GM15510 (cell line): ENCODE measurements at regions not wholly inside any gene's neighbourhood (a gene's known extent, or its start where the extent isn't known, plus 50 kb on each side); places are given as distances from the start of the nearest gene placed in this dataset.

Experiments used
- POLR2A ChIP-seq: IDR thresholded peaks from 3 replicates; pipeline ENCODE4 v1.6.1; 2011; ENCODE audit warnings: borderline replicate concordance; ENCODE audit not compliant: insufficient read length; ENCODE audit errors: extremely low read depth

- TF ChIP-seq POLR2A: no peak
Measured at GRCh38 chr17:21513012-21513570, 136.9 kb downstream of the KCNJ12 start.

- TF ChIP-seq POLR2A: no peak
Measured at GRCh38 chr17:21517538-21518293, 141.6 kb downstream of the KCNJ12 start.

GRCh38 chr17:21522755-21523336 lies 146.7 kb downstream of the KCNJ12 start:
- no peak for TF ChIP-seq POLR2A

- no peak for TF ChIP-seq POLR2A
Measured at GRCh38 chr17:21523497-21524210, 147.5 kb downstream of the KCNJ12 start.

GRCh38 chr17:21524211-21524591 lies 148.0 kb downstream of the KCNJ12 start:
- TF ChIP-seq POLR2A: no peak

- no peak for TF ChIP-seq POLR2A
Measured at GRCh38 chr17:21525464-21526130, 149.4 kb downstream of the KCNJ12 start.

- no peak for TF ChIP-seq POLR2A
Measured at GRCh38 chr17:21528031-21528695, 152.0 kb downstream of the KCNJ12 start.

- TF ChIP-seq POLR2A: no peak
Measured at GRCh38 chr17:21530311-21530710, 154.2 kb downstream of the KCNJ12 start.

- TF ChIP-seq POLR2A: no peak
Measured at GRCh38 chr17:21530841-21531240, 154.7 kb downstream of the KCNJ12 start.

- TF ChIP-seq POLR2A: no peak
Measured at GRCh38 chr17:21532763-21533385, 156.7 kb downstream of the KCNJ12 start.

GRCh38 chr17:21535686-21536375 lies 156.5 kb upstream of the KCNJ18 start:
- no peak for TF ChIP-seq POLR2A

GRCh38 chr17:21537302-21537701 lies 155.0 kb upstream of the KCNJ18 start:
- no peak for TF ChIP-seq POLR2A

GRCh38 chr17:21538615-21539014 lies 153.7 kb upstream of the KCNJ18 start:
- no peak for TF ChIP-seq POLR2A

- no peak for TF ChIP-seq POLR2A
Measured at GRCh38 chr17:21539146-21539545, 153.2 kb upstream of the KCNJ18 start.

- TF ChIP-seq POLR2A: no peak
Measured at GRCh38 chr17:21540502-21540901, 151.8 kb upstream of the KCNJ18 start.
